ENCODE measurements at regions not wholly inside any gene's neighbourhood (a gene's known extent, or its start where the extent isn't known, plus 50 kb on each side); places are given as distances from the start of the nearest gene placed in this dataset.

- H3K9me3 ChIP-seq (replicated peaks): peaks cover 38% of the 10 kb centered on the region
- H3K36me3 ChIP-seq: no peaks in the 10 kb centered on the region
- DNase-seq: no peak
- H3K4me1 ChIP-seq: no peaks in the 10 kb centered on the region
- H3K27me3 ChIP-seq (ENCODE audit: low read depth): peaks cover 3% of the 10 kb centered on the region
- H3K4me3 ChIP-seq: no peak overlapping the region
- H3K27ac ChIP-seq (replicated peaks): no peak overlapping the region
- intact Hi-C loops (cut with micrococcal nuclease): no loop called here
- TF ChIP-seq, protein P1, sequence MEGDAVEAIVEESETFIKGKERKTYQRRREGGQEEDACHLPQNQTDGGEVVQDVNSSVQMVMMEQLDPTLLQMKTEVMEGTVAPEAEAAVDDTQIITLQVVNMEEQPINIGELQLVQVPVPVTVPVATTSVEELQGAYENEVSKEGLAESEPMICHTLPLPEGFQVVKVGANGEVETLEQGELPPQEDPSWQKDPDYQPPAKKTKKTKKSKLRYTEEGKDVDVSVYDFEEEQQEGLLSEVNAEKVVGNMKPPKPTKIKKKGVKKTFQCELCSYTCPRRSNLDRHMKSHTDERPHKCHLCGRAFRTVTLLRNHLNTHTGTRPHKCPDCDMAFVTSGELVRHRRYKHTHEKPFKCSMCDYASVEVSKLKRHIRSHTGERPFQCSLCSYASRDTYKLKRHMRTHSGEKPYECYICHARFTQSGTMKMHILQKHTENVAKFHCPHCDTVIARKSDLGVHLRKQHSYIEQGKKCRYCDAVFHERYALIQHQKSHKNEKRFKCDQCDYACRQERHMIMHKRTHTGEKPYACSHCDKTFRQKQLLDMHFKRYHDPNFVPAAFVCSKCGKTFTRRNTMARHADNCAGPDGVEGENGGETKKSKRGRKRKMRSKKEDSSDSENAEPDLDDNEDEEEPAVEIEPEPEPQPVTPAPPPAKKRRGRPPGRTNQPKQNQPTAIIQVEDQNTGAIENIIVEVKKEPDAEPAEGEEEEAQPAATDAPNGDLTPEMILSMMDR (IDR thresholded peaks at IDR 0.05; ENCODE audit: borderline replicate concordance): no peak
These were observed 106.2 kb upstream of the TLR4 start for GRCh38 chr9:117597977-117598376.

DNA sequence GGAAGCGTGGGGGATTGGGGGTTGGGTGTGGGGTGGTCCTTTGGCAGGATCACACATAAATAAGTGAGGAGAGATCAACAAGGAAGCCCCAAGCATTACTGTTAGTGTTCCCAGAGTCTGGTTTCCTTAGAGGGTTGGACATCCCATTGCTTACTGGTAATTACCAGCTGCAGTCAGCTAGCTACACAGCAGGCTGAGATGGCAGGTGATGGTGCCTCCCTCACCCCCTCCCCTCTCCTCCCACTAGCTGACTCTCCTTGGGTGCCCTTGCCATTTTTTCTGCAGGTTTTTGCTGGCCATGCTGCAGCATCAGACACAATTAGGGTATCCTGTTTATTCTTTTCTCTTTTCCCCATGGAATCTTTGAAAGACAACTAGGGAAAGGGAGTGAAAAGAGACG is 107.5 kb upstream of the TLR4 start:
- Histone ChIP-seq H3K4me3 (no peak overlapping the region), H3K9me3 (replicated peaks) (peaks cover 26% of the 10 kb centered on the region), H3K4me1 (no peaks in the 10 kb centered on the region), H3K27me3 (ENCODE audit: low read depth) (peaks cover 3% of the 10 kb centered on the region), H3K36me3 (no peaks in the 10 kb centered on the region), H3K27ac (replicated peaks) (no peak overlapping the region)
- intact Hi-C loops (cut with micrococcal nuclease): no loop called here
- TF ChIP-seq, protein P1 (IDR thresholded peaks at IDR 0.05; ENCODE audit: borderline replicate concordance): no peak
- no peak for DNase-seq

- TF ChIP-seq, protein P1 (IDR thresholded peaks at IDR 0.05; ENCODE audit: borderline replicate concordance): no peak
- Histone ChIP-seq H3K4me1 (no peaks in the 10 kb centered on the region), H3K27ac (replicated peaks) (no peak overlapping the region), H3K4me3 (no peak overlapping the region), H3K36me3 (no peaks in the 10 kb centered on the region), H3K27me3 (ENCODE audit: low read depth) (peaks cover 3% of the 10 kb centered on the region), H3K9me3 (replicated peaks) (peaks cover 23% of the 10 kb centered on the region)
- DNase-seq: no peak
- intact Hi-C loops (cut with micrococcal nuclease): no loop called here
These were observed 108.6 kb upstream of the TLR4 start for GRCh38 chr9:117595650-117596049.

DNA sequence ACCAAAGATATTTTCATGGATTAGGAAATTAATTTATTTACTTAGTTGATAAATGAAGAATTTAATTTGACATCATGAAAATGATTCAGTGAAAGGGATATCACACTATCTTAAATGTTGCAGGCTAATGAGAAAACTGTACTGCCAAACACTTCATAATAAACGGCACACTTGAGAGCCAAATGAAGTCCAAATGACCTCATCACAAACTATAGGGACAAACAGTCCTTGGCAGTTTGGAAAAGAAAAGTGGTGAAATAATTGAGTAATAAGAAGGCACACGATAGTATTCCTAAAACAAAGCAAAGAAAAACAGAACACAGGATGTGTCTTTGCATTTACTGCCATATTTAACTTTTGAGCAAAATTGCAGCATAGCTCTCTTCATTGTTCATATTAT is 116.9 kb upstream of the TLR4 start:
- H3K27ac ChIP-seq (replicated peaks): no peak overlapping the region
- peaks cover 23% of the 10 kb centered on the region for H3K9me3 ChIP-seq (replicated peaks)
- H3K27me3 ChIP-seq (ENCODE audit: low read depth): no peaks in the 10 kb centered on the region
- no peak overlapping the region for H3K4me3 ChIP-seq
- no peaks in the 10 kb centered on the region for H3K4me1 ChIP-seq
- no peaks in the 10 kb centered on the region for H3K36me3 ChIP-seq
- TF ChIP-seq, protein P1 (IDR thresholded peaks at IDR 0.05; ENCODE audit: borderline replicate concordance): no peak
- intact Hi-C loops (cut with micrococcal nuclease): no loop called here
- no peak for DNase-seq

DNA sequence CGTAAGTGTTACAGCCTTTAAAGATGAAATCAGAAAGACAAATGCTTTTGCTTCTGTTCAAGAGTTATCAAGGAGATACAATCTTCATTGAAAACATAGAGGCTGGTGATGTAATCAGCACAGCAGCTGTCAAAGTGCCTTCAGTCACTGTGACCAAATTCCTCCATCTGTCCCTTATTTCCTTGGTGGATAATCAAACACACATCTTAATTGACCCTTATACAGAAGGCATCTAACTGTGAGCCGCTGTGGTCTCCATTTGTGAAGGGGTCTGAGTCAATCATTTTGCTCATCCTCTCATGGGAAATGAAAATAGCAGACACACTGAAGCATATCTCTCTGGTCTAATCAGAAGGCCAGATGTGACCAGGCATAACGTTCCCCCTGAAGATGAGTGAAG is 130.1 kb upstream of the TLR4 start:
- H3K36me3 ChIP-seq: no peaks in the 10 kb centered on the region
- TF ChIP-seq, protein P1 (IDR thresholded peaks at IDR 0.05; ENCODE audit: borderline replicate concordance): no peak
- peaks cover 16% of the 10 kb centered on the region for H3K9me3 ChIP-seq (replicated peaks)
- intact Hi-C loops (cut with micrococcal nuclease): no loop called here
- H3K27ac ChIP-seq (replicated peaks): no peak overlapping the region
- no peaks in the 10 kb centered on the region for H3K4me1 ChIP-seq
- no peaks in the 10 kb centered on the region for H3K27me3 ChIP-seq (ENCODE audit: low read depth)
- H3K4me3 ChIP-seq: no peak overlapping the region
- no peak for DNase-seq

GRCh38 chr9:117564839-117565238 is 139.4 kb upstream of the TLR4 start:
- TF ChIP-seq, protein P1 (IDR thresholded peaks at IDR 0.05; ENCODE audit: borderline replicate concordance): no peak
- DNase-seq: no peak

More at GRCh38 chr9:117564839-117565238, 139.4 kb upstream of the TLR4 start:
- no peaks in the 10 kb centered on the region for H3K36me3 ChIP-seq
- H3K27ac ChIP-seq (replicated peaks): no peak overlapping the region
- H3K27me3 ChIP-seq (ENCODE audit: low read depth): no peaks in the 10 kb centered on the region
- no peak overlapping the region for H3K4me3 ChIP-seq
- no peaks in the 10 kb centered on the region for H3K4me1 ChIP-seq
- intact Hi-C loops (cut with micrococcal nuclease): no loop called here
- H3K9me3 ChIP-seq (replicated peaks): peaks cover 7% of the 10 kb centered on the region
